GM12878 (cell line): ENCODE measurements at regions not wholly inside any gene's neighbourhood (a gene's known extent, or its start where the extent isn't known, plus 50 kb on each side); places are given as distances from the start of the nearest gene placed in this dataset.
"Not testable (repeated sequence)": the region's sequence is repeated elsewhere in the genome, so short reads cannot be mapped to it uniquely, and the experiment has no call there.

Experiments
- ASH2L ChIP-seq: fragments of 300-600, 200-600 bp; sonication (generic); IDR thresholded peaks from 2 replicates; pipeline ENCODE4 v1.6.1; 2017; ENCODE audit warnings: low read depth, mild to moderate bottlenecking, borderline replicate concordance
- BCL3 ChIP-seq: IDR thresholded peaks from 2 replicates; pipeline ENCODE4 v1.6.1; 2011; ENCODE audit warnings: borderline replicate concordance, low read depth, mild to moderate bottlenecking, moderate library complexity, low read length; ENCODE audit not compliant: insufficient read depth, poor library complexity, severe bottlenecking
- CTCF ChIP-seq, 3 experiments: IDR thresholded peaks in 2 of 3; conservative IDR thresholded peaks in 1 of 3; 2 replicates each; pipeline ENCODE4 v1.5.1; 2011; ENCODE audit warnings: low read depth in 3 of 3, low read length in 3 of 3, mild to moderate bottlenecking in 3 of 3, control low read depth in 2 of 3, moderate library complexity in 2 of 3, inconsistent platforms in 1 of 3, mixed read lengths in 1 of 3; ENCODE audit not compliant: control insufficient read depth in 2 of 3, insufficient read depth in 1 of 3; ENCODE audit errors: extremely low read depth in 1 of 3
- EED ChIP-seq: sonication (generic); IDR thresholded peaks from 2 replicates; pipeline ENCODE4 v1.6.1; 2016; ENCODE audit warnings: antibody characterized with exemption, low read depth
- ELK1 ChIP-seq: IDR thresholded peaks from 2 replicates; pipeline ENCODE4 v1.6.1; 2012; ENCODE audit warnings: low read depth, low read length, improper control_type of control experiment
- NFYB ChIP-seq: IDR thresholded peaks from 2 replicates; pipeline ENCODE4 v1.6.1; 2011; ENCODE audit warnings: low read depth, mild to moderate bottlenecking, low read length, improper control_type of control experiment, moderate library complexity; ENCODE audit not compliant: insufficient read depth
- SMARCA5 ChIP-seq: fragments of 450-650 bp; IDR thresholded peaks from 2 replicates; pipeline ENCODE4 v1.6.1; 2017; ENCODE audit warnings: mild to moderate bottlenecking
- SREBF1 ChIP-seq: IDR thresholded peaks from 2 replicates; pipeline ENCODE4 v1.6.1; 2012; ENCODE audit warnings: mild to moderate bottlenecking, low read length
- SREBF2 ChIP-seq: IDR thresholded peaks from 2 replicates; pipeline ENCODE4 v1.6.1; 2012; ENCODE audit warnings: mild to moderate bottlenecking, low read length
- ZBTB11 ChIP-seq: fragments of 450-650 bp; formaldehyde crosslinking; IDR thresholded peaks from 2 replicates; pipeline ENCODE4 v1.5.0; 2022; ENCODE audit warnings: mild to moderate bottlenecking, missing genetic modification characterization

GRCh38 chr21:9950363-9950762, 571.0 kb upstream of the TPTE start:
- TF ChIP-seq CTCF (IDR thresholded peaks at IDR 0.05 in 2 of 3, conservative IDR thresholded peaks at IDR 0.05 in 1 of 3; ENCODE audit: control insufficient read depth in 2 of 3, extremely low read depth in 1 of 3, insufficient read depth in 1 of 3, low read depth in 3 of 3, low read length in 3 of 3); SREBF2; SREBF1; ZBTB11 (CRISPR knock-in tag); ASH2L; SMARCA5; NFYB; EED; ELK1; BCL3: not testable (repeated sequence)
